Pancreas (tissue), 10 donors: ENCODE measurements at regions not wholly inside any gene's neighbourhood (a gene's known extent, or its start where the extent isn't known, plus 50 kb on each side); places are given as distances from the start of the nearest gene placed in this dataset.
A peak's percentile ranks its signal among the peaks of the same experiment; 100 is the strongest.
"Not testable (repeated sequence)": the region's sequence is repeated elsewhere in the genome, so short reads cannot be mapped to it uniquely, and the experiment has no call there.

Source experiments
- ATAC-seq, 4 donors: fragments of 200-7000 bp; cut with Tn5 transposase; one replicate each; pipeline versions ENCODE4 v1.8.0 to v1.9.1; 2020; ENCODE audit warnings: mild to moderate bottlenecking in 4 of 4, moderate library complexity in 4 of 4
- DNase-seq, 6 donors: peaks; one replicate each; pipeline ENCODE4 v3.0.0-alpha.2; 2020
- FAIRE-seq: peaks from 2 replicates; lab custom pipeline; 2012; peaks lifted over from hg19 to GRCh38; lab: Jason Lieb, UNC
- H3K27ac ChIP-seq, 4 donors: fragments of 200-600 bp; sonication (generic); 1 replicate in 3 of 4; 2 replicates in 1 of 4; pipeline versions ENCODE4 v1.5.0 to v1.8.0; 2020
- H3K27me3 ChIP-seq, 4 donors: fragments of 200-600 bp; one replicate each; pipeline ENCODE4 v1.8.0; 2021
- H3K36me3 ChIP-seq, 3 donors: fragments of 200-600 bp; sonication (generic) in 1 of 3; one replicate each; pipeline versions ENCODE4 v1.5.0 to v1.8.0; 2020 to 2021
- H3K4me1 ChIP-seq, 3 donors: fragments of 200-600 bp; one replicate each; pipeline ENCODE4 v1.8.0; 2021
- H3K4me3 ChIP-seq, 4 donors: fragments of 200-600 bp; sonication (generic) in 2 of 4; one replicate each; pipeline versions ENCODE4 v1.5.0 to v1.8.0; 2020 to 2021
- H3K9me3 ChIP-seq, 4 donors: fragments of 200-600 bp; one replicate each; pipeline ENCODE4 v1.8.0; 2021
- WGBS, 2 donors: extraction: QIAGEN DNeasy Blood & Tissue Kit; methylation state at CpG; one replicate each; pipeline ENCODE4 v1.1.7; 2013; 5-methylcytosine and 5-hydroxymethylcytosine counted together
- intact Hi-C, 3 donors: fragments of 100-400 bp; cut with DNase I; formaldehyde crosslinking; loops; one replicate each; pipeline versions ENCODE4 v1.11.1 to v1.14.2; 2022
- TF ChIP-seq, protein P1 (sequence below), 4 donors: fragments of 200-600 bp; sonication (generic) in 3 of 4; IDR thresholded peaks; one replicate each; pipeline versions ENCODE4 v1.5.0 to v1.8.0; 2021; ENCODE audit warnings: antibody characterized with exemption in 4 of 4
- donor health status: healthy with polysubstance abuse.
- donor health status: DM: no; HTN: no; CAD: no; lungs with moderate emphysema.
- donor health status: DM: no; HTN: no; CAD: no.
- donor health status: control.
- donor health status: control.
- donor health status: Bipolar disorder and iron deficiency.
- donor health status: DM: yes; HTN: yes; CAD: no.
- donor health status: DM: no; HTN: no; CAD: no.
- donor health status: DM: no; HTN: no; CAD: no.
- donor health status: DM: yes; HTN: yes; CAD: no.

DNA sequence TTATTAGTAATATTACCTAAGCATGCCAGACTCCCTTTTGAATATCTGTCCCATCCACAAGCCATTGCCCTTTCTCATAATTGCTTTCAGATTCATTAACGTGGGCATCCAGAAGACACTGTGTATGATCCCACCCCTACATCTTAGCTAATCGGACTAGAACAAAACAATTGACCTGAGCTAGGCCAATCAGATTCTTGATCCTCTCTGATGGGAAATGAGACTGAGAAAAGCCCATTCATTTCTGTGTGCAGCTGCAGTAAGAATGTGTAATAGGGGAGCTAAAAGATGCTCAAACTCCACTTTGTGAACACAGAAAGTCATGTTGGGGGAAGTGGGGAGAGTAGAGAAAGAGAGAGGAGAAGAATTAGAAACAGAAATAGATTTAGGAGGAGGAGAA lies 281.7 kb upstream of the G2E3 start:
- Histone ChIP-seq H3K27ac (no peak overlapping the region), H3K9me3 (no peaks in the 10 kb centered on the region), H3K27me3 (no peaks in the 10 kb centered on the region), H3K36me3 (no peaks in the 10 kb centered on the region), H3K4me3 (no peak overlapping the region), H3K4me1 (no peaks in the 10 kb centered on the region)
- TF ChIP-seq, protein P1, sequence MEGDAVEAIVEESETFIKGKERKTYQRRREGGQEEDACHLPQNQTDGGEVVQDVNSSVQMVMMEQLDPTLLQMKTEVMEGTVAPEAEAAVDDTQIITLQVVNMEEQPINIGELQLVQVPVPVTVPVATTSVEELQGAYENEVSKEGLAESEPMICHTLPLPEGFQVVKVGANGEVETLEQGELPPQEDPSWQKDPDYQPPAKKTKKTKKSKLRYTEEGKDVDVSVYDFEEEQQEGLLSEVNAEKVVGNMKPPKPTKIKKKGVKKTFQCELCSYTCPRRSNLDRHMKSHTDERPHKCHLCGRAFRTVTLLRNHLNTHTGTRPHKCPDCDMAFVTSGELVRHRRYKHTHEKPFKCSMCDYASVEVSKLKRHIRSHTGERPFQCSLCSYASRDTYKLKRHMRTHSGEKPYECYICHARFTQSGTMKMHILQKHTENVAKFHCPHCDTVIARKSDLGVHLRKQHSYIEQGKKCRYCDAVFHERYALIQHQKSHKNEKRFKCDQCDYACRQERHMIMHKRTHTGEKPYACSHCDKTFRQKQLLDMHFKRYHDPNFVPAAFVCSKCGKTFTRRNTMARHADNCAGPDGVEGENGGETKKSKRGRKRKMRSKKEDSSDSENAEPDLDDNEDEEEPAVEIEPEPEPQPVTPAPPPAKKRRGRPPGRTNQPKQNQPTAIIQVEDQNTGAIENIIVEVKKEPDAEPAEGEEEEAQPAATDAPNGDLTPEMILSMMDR (IDR thresholded peaks at IDR 0.05): no peak
- intact Hi-C loops: no loop called here
- ATAC-seq (no peak), DNase-seq (no peak), FAIRE-seq (no peak)
- 80 to 82% methylated on average over 2 of the region's 2 CpGs for WGBS, 2 donors

DNA sequence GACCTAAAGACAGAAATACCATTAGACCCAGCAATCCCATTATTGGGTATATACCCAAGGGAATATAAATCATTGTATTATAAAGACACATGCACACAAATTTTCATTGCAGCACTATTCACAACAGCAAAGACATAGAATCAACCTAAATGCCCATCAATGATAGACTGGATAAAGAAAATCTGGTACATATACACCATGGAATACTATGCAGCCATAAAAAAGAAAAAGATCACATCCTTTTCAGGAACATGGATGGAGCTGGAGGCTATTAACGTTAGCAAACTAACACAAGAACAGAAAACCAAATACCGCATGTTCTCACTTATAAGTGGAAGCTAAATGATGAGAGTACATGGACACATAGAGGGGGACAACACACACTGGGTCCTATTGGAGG lies 280.1 kb upstream of the G2E3 start:
- 82 to 83% methylated on average over 2 of the region's 2 CpGs for WGBS, 2 donors
- H3K4me3 ChIP-seq, H3K36me3 ChIP-seq, FAIRE-seq, H3K9me3 ChIP-seq, H3K27ac ChIP-seq, H3K27me3 ChIP-seq, DNase-seq, intact Hi-C loops, H3K4me1 ChIP-seq, ATAC-seq: not testable (repeated sequence)

DNA sequence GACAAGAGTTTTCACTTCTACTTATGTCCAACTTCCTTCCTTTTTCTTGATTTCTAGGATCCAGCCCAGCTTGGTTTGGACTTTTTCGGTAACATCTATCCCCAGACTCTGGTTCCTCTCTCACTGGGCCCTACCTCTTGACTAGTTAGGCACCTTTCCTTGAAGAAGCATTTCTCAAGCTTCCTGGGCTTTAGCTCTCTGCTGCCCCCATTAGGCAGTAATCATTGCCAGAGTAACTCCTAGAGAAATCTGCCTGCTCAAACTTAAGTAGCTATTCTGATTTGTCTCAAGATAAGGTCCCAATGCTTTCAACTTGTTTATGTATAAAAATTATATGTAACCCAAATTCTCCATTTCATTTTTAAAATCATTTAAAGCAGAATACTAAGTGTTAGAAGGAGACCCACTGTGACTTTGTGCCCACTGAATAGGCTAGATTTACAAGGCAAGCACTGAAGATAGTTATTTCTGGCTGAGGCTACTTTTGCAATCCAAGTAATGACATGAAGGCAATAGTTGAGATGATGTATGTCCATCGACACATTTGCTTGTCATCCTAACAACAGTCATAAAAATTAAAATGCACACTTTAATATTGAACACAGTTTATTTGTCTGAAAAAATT lies 275.0 kb upstream of the G2E3 start:
- H3K4me1 ChIP-seq: no peaks in the 10 kb centered on the region
- H3K9me3 ChIP-seq: no peaks in the 10 kb centered on the region
- H3K4me3 ChIP-seq: no peak overlapping the region
- no peaks in the 10 kb centered on the region for H3K27me3 ChIP-seq
- H3K36me3 ChIP-seq: no peaks in the 10 kb centered on the region
- no peak overlapping the region for H3K27ac ChIP-seq
- ATAC-seq (peak in 3 of 4 donors; percentile 50 to 68 (median 56)), FAIRE-seq (no peak), DNase-seq (peak in 2 of 6 donors; percentile 18 to 45)
- WGBS, 2 donors: 39 to 47% methylated on average over 2 of the region's 2 CpGs
- TF ChIP-seq, protein P1 (IDR thresholded peaks at IDR 0.05): peak; percentile 40 to 49 (median 47)
- intact Hi-C loops: no loop called here

DNA sequence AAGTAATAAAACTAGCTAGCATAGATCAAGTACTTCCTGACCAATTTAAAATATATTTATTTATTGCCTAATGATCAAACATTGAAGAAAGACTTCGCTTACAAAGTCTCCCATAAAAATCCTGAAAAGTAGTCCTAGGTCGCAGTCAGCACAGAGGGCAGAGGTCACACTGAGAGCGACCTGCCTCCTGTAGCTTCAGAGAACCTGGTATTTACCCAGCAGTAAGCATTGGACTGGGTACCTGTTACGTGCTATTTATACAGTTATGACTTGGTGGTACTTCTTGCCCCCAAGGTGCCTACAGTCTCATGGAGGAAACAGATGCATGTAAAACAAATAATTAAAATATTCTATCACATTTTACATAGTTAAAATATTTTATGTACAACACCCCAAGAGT lies 274.1 kb upstream of the G2E3 start:
- Histone ChIP-seq H3K4me1 (no peaks in the 10 kb centered on the region), H3K27me3 (no peaks in the 10 kb centered on the region), H3K27ac (no peak overlapping the region), H3K9me3 (no peaks in the 10 kb centered on the region), H3K36me3 (no peaks in the 10 kb centered on the region), H3K4me3 (no peak overlapping the region)
- 79 to 83% methylated on average over 4 of the region's 4 CpGs for WGBS, 2 donors
- intact Hi-C loops: no loop called here
- DNase-seq (no peak), FAIRE-seq (no peak), ATAC-seq (no peak)
- TF ChIP-seq, protein P1 (IDR thresholded peaks at IDR 0.05): no peak

DNA sequence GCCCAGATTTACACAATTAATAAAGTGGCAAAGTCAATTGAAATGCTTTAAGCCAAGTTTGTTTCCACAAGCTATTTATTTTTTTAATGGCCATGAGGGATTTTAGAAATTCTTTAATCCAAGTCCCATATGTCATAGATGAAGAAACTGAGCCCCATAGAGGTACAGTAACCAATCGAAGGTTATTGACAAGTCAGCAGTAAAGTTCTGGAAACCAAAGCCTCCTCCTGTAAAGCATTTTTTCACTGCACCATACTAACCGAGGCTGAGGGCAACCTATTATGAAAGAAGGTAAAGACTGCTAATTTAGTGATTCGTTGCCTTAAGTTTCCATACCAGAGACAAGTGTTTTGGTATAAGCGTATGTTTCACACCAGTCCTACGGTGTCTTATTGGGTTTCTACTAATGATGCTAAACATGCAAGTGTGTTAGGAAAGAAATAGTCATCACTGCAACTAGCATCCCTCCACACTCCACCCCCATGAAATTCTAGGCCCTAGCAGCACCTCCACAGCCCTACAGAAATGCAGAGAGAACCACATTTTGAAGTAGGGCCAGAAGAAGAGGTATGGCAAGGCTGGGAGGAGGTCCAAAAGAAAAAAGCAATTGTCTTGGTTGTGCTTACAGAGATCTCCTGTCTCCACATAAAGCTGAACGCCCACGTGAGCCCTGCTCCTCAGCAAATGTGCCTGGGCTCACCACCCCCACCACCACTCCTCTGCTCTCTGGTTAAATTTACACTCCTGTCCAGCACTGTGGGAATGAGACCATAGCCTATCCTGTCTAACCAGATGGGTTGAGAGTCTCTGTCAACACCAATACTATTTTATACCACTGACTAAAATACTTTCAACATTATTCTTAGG lies 271.1 kb upstream of the G2E3 start:
- WGBS, 2 donors: 79 to 82% methylated on average over 7 of the region's 7 CpGs
- TF ChIP-seq, protein P1 (IDR thresholded peaks at IDR 0.05): no peak
- ATAC-seq: no peak

More for the DNA sequence above, 271.1 kb upstream of the G2E3 start:
- no peak overlapping the region for H3K4me3 ChIP-seq
- H3K36me3 ChIP-seq: no peaks in the 10 kb centered on the region
- intact Hi-C loops: no loop called here
- H3K27ac ChIP-seq: no peak overlapping the region
- H3K27me3 ChIP-seq: no peaks in the 10 kb centered on the region
- DNase-seq (no peak), FAIRE-seq (no peak)
- no peaks in the 10 kb centered on the region for H3K9me3 ChIP-seq
- H3K4me1 ChIP-seq: no peaks in the 10 kb centered on the region
